Stimulated activated CD4-positive, alpha-beta T cell treated with anti-CD3 and anti-CD28 coated beads, Interleukin-1b, Interleukin-23, amount 100 ng/mL, for 4 hours (primary cell): ENCODE measurements at regions not wholly inside any gene's neighbourhood (a gene's known extent, or its start where the extent isn't known, plus 50 kb on each side); places are given as distances from the start of the nearest gene placed in this dataset.
A peak's percentile ranks its signal among the peaks of the same experiment; 100 is the strongest.
"Not testable (repeated sequence)": the region's sequence is repeated elsewhere in the genome, so short reads cannot be mapped to it uniquely, and the experiment has no call there.

ENCODE experiments used
- DNase-seq, 2 donors: peaks; one replicate each; pipeline ENCODE4 v3.0.0-alpha.2; 2020; ENCODE audit warnings: low read depth in 2 of 2

DNA sequence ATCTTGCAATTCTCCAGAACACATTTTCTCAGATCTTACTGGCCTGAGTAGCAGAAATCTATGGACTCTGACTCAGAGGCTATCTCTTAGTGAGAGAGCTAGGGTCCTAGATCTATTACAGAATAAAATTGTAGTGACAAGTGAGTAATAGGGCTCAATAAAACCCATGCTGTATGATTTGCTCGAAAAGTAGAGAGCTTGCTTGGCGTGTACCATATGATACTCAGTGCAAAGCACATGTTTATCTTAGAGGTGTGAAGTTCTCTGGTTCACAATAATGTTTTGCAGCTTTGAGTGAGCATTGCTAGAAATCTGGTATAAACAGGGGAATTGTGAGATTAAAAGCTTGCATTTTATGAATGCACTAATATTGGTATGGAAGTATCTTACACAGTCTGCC is 87.8 kb upstream of the PRSS16 start:
- no peak for DNase-seq

DNA sequence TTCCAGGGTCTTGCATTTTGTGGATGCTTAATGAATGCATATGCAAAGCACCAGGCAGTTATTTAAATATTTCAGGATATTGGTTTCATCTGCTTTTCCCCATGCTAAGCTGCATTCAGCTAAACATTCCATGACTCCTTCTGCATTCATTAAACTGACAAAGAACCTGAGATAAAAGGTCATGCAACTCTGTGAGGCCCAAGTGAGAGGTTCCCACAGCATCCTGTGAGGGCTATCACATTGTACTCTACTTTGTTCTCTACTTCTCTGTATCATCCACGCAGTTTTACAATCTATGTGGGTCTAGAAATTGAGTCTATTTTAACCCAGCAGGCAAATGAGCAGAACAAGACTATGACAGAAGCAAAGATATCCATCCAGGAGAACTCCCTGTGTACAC is 86.4 kb upstream of the PRSS16 start:
- DNase-seq = no peak

DNA sequence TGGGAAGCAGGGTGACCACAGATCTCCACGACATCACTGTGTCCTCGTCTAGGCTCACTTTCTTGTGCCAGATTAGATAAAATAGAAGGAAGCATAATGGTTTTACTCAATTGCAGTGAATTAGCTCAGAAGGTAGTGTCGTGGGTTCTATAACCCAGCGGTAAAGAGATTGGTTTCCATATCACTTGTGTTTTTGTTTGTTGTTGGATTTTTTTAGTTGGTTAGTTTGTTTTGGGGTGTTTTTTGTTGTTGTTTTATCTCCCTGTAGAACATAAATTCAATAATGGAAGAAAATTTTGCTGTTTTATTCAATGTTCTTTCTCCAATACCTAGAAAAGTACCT is 85.9 kb upstream of the PRSS16 start:
- DNase-seq = no peak

DNA sequence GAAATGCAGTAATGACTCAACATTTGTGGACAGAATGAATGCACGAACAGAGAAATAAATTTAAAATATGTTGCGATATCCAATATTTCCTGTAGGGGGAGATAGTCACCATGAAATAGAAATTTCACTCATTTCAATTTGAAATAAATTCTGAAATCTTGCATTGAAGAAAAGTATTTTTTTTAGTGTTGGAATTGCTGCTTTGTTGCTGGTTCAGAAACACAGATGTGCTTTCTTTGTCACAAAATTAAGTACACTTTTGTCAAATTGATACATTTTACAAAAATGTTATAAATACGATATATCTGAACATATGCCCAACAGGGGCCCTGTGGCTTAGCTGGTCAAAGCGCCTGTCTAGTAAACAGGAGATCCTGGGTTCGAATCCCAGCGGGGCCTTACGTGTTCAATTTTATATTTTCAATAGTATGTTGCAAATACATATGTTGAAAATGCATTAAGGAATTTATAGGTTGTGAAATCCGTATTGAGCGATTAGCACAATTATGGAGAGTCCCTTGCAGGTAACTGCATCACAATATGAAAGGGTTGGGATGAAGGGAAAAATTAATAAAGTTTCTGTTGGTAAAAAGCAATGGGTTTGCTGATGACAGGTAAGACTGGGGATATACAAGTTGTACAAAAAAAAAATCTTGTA is 85.4 kb upstream of the PRSS16 start:
- no peak for DNase-seq

DNA sequence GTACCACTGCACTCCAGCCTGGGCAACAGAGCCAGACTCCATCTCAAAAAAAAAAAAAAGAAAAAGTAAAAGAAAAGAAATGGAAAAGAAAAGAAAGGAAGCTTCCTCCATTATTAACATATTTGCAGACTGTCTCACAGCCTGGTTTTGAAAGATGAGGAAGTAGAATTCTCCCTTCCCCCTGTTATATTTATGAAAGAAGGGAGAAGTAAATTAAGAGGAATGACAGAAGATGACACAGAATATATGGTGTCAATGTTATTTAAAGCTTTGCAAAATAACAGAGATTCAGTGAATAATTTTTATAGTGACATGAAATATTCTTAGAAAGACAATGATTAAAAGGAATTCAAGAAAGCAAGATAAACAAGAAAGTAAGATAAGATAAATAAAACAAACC is 83.7 kb upstream of the PRSS16 start:
- no peak for DNase-seq

DNA sequence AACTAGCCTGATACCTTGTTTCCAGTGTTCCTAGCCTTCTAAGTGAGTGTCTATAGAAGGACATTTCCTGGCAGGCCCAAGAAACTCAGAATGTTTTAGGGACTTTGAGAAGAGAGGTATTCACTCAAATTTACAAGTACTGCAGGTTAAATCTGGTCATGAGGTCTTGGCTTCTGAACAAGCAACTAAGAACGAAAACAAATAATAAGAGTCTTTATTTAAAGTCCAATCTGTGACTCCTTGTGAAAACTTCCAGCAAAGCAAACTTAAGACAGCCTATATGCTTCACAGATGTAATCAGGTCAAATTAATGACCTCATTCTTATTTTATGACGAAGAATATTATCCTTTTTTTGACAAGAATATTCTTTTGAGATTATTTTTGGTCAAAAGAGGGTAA is 79.4 kb upstream of the PRSS16 start:
- DNase-seq = no peak

DNA sequence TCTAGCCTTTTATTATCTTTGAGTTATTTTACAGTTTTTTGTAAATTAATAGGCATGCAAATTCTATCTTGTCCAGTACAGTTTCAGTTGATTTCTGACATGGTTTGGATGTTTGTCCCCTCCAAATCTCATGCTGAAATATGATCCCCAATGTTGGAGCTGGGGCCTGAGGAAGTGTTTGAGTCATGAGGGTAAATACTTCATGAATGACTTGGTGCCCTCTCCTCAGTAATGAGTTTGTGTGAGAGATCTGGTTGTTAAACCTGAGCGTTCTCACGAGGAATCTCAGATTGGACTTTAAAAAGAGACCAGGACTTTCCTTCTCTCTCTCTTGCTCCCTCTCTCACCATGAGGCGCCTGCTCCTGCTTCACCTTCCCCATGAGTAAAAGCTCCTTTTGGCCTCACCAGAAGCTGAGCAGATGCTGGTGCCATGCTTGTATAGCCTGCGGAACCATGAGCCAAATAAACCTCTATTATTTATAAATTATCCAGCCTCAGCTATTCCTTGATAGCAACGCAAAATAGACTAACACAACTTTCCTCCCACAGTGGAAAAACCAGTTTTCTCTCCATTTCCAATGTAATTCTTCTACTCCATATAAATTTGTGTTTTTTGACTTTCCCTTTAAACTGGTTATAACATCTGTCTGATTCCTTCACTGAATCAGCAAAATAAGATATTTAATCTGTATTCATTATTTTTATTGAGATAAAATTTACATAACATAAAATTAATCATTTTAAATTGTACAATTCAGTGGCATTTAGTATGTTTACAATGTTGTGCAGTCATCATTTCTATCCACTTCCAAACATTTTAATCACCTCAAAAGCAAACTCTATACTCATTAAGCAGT is 78.7 kb upstream of the PRSS16 start:
- no peak for DNase-seq

DNA sequence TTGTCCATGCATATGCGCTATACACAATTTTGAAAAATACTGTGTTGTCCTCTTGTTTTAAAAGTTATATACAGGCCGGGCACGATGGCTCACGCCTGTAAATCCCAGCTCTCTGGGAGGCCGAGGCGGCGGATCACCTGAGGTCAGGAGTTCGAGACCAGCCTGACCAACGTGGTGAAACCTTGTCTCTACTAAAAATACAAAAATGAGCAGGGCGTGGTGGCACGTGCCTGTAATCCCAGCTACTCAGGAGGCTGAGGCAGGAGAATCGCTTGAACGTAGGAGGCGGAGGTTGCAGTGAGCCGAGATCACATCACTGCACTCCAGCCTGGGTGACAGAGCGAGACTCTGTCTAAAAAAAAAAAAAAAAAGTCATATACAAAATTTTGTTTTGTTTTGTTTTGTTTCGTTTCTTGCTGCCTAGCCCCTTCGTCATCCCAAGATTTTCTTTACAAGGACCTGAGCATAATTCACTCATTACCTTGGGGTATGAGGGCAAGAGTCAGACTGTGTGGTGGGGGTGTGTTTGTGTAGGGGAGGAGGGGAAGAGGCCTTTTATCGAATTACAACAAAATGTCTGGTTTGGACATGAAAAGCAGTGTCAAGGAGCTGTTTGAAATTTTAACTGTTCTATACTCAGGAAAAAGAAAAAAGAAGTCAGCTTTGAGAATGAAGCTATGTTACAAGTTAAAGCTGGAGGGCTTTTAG is 74.8 kb upstream of the PRSS16 start:
- DNase-seq = not testable (repeated sequence)

DNA sequence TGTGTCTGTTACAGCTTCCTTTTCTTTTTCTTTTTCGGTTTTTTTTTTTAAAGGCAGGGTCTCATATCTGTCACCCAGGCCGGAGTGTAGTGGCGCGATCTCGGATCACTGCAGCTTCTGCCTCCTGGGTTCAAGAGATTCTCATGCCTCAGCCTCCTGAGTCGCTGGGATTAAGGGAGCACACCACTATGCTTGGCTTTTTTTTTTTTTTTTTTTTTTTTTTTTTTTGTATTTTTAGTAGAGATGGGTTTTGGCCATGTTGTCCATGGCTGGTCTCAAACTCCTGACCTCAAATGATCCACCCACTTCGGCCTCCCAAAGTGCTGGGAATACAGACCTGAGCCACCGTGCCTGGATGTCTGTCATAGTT is 74.3 kb upstream of the PRSS16 start:
- not testable (repeated sequence) for DNase-seq

DNA sequence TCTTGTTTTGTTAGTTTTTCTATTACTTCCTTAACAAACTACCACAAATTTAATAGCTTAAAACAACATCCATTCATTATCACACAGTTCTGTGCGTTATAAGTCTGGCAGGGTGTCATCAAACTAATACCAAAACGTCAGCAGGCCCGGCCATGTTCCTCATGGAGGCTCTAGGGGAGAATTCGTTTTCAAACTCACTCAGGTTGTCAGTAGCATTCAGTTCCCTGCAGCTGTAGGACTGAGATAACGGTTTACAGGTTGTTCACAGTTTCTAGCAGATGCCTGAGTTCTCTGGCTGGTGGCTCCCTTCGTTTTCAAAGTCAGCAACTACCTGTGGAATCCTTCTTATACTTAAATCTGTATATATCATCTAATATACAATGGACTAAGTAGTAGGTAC is 72.5 kb upstream of the PRSS16 start:
- no peak for DNase-seq

DNA sequence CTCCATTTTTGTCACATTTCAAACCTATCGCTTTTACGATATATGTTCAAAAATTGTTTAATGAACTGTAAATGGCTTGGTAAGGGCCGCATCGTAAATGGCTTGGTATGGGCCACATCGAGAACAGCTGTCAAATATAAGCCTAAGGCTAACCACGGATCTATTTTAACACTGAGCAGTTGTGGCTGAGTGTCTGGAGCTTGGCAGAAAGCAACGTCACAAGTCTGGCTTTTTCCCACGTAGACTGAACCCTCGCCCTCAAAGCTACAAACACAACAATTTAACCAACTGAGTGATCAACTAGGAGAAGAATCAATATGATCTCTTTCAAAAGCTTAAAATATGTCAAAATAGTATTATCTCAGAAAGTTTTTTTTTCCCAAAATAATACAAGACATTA is 71.4 kb upstream of the PRSS16 start:
- DNase-seq = no peak

DNA sequence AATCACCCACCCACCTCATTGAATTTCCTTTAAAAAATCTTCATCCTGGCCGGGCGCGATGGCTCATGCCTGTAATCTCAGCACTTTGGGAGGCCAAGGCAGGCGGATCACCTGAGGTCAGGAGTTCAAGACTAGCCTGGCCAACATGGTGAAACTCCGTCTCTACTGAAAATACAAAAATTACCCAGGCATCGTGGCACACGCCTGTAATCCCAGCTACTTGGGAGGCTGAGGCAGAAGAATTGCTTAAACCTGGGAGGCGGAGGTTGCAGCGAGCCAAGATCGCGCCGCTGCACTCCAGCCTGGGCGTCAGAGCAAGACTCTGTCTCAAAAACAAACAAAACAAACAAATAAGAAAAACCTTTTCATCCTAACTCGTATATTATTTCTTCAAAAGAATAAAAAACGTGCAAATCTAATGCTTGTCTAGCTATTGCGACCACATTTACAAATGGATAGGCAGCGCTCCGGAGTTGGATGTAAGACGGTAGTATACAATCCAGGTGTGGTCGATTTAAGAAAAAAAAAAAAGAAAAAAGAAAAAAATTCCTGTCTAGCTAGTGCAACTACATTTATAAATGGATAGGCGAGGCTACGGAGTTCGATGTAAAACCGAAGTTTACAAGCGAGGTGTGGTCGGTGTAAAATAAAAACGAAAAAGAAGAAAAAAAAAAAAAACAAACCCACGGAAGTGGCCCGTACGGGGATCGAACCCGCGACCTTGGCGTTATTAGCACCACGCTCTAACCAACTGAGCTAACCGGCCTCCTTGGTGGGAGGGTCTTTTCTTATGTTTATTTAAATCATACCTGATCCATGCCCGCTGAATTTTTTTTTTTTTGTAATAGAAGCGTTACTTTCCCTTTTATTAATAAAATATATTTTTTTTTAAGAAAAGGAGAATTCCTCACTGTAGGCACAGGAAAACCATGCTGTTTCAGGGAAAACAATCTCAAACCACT is 70.7 kb upstream of the PRSS16 start:
- DNase-seq = peak; percentile 70

DNA sequence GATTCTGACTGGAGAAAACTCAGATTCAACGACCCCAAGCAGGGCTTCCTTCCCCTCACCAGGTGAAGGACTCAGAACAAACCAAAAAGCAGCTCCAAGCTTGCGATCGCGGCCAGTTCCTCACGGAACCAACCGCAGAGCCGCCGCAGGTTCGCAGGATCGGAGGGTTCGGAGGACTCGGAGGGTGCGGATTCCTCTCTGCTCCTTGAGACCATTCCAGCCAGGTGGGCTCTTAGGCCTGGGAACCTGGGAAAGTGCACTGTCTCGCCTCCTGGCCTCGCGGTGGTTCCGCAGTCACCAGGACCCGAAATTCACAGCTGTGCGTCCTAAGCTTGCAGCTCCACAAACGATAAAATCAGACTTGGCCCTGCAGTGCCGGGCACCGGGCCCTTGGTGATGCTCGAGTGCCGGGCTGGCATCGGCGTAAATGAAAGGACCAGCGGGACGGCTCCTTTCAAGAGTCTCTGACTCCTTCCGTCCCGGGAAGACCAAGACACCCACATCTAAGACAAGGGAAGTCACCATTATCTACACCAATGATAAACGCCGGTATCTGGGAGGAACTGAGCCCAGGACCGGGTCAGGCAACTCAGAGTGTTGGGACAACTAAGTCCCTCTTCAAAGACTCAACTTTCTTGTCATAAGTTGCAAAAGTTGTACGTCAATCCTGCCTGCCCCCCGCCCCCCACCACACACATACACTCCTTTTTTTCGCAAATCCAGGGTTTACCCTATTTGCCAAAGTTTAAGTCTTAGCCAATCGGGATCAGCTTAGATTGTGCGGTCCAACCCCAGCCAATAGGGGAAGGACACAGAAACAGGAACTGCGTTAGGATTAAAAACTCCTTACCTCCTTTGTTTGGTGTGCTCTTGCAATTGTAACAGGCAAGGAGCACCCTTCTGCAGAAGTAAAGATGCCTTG is 69.8 kb upstream of the PRSS16 start:
- DNase-seq = peak; percentile 53 to 59

DNA sequence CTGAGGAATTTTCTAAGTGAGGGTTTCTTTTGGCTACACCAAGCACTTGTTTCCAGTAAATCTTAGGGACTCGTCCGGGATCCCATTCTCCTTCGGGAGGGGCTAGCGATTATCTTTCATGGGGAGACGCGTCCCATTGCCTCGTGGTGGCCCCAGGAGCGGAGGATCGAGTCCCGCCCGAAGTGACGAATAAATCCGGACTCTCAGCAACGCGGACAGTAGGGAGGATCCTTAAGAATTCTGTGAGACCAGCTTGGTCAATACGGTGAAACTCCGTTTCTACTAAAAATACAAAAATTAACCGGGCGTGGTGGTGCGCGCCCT is 69.1 kb upstream of the PRSS16 start:
- no peak for DNase-seq

DNA sequence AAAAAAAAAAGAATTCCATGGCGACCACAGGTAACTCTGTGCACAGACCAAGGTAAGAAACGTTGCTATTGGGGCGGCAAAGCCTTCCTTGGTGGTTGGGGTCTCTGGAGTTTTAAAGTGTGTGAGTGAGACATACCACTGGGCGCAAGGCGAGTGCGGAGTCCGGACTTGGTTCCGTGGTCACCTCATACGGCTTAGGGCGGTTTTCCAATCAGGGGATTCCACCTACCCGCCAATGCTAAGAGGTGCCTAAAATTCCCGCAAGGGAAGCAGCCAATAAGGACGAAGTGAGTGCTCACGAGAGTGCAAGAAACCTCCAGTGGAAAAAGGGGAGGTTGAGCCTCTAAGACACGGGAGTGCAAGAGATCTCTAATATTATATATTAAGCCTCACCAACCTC is 68.6 kb upstream of the PRSS16 start:
- DNase-seq = no peak

DNA sequence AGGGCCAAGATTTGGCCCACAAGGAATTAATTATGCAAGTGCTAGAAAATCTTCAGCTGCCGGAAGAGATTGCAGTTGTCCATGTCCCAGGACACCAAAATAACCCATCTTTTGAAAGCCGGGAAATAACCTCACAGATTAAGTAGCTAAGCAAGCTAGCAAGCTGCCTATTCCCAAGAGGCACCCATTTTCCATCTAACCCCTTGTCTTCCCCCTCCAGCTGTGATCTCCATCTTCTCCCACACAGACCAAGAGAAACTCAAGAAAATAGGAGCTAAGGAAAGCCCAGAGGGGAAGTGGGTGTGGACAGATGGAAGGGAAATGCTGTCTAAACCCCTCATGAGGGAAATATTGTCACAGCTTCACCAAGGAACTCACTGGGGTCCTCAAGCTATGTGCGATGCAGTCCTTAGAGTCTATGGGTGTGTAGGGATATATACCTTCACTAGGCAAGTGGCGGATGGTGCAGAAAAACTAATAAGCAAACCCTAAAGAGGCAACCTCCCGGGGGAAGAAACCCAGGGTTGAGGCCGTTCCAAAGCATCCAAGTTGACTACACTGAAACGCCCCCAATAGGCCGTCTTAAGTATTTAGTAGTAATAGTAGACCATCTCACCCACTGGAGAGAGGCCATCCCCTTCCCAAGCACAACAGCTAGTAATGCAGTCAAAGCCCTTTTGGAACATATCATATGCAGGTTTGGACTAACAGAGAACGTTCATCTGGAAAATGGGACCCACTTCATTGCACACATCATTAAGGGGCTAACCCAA is 64.3 kb upstream of the PRSS16 start:
- no peak for DNase-seq

DNA sequence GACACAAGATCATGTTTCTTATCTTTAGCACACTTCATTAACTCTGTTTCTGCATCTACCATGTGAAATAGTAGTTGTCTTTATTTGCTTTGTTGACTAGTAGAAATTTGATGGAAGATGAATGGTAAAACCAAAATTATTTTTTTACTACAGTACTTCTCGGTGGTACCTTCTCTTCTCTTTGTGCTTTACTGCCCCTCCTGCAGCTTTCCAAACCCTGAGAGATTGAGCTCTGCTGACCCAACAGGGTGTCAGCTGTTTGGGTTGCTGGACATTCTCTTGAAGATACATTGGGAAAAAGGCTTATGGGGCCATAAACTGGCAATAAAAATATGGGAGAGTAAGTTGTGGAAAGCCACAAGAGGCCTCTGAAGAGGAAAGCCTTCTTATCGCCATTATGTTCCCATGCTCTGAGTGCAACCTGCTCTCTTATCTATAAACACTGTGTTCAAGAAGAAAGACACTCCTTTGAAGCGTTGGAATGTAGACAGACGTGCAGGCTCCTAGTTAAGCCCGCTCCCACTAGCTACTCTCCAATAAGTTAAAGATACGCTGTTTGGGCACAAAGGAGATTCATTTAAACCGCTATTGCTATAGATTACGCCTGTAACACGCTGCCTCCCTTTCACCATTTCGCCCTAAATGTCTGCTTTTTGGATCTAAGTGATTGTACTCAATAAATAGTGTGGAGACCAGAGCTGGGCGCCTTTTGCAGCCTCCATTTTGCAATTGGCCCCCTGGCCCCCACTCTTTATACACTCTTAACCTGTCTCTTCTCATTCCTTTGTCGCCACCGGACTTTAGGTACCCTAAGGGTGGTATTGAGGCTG is 60.1 kb upstream of the PRSS16 start:
- no peak for DNase-seq

DNA sequence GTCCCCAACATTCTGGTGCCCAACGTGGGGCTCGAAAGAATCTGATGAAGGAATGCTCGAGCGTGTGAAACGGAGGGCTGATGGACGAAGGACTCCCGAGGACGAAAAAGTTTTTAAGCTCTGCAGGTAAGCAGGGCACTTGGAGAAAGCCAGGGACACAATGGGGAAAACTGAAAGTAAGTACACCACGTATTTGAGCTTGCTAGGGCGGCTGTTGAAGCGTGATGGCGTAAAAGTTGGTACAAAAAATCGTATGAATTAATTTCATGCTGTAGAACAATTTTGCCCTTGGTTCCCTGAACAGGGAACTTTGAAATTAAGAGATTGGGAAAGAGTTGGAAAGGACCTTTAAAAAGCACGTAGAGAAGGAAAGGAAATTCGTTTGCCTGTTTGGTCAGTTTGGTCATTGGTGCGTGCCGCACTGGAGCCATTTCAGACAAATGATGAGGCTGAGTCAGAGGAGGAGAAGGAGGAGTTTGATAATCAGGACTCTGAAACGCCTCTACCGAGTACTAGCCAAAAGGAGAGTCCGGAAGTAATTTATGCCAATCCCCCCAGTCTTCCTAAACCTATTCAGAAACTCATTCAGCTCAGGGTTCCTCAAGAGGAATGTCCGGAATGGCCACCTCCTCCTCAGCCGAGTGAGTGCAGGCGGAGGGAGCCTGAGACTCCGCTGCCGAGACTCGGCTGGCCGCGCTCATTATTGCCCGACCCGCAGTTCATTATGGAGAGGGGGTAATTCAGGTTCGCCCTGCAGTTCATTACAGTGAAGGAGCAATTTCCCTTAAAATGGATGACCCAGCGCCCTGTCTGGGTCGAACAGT is 59.2 kb upstream of the PRSS16 start:
- DNase-seq = peak in 1 of 2 donors; percentile 23
